Epithelial cell of esophagus (primary cell): ENCODE measurements at regions not wholly inside any gene's neighbourhood (a gene's known extent, or its start where the extent isn't known, plus 50 kb on each side); places are given as distances from the start of the nearest gene placed in this dataset.
"Not testable (repeated sequence)": the region's sequence is repeated elsewhere in the genome, so short reads cannot be mapped to it uniquely, and the experiment has no call there.

ENCODE experiments used
- DNase-seq: peaks from one replicate; pipeline ENCODE4 v3.0.0; 2010; ENCODE audit warnings: low read depth
- H3K4me3 ChIP-seq: 2 replicates; pipeline ENCODE4 v1.5.1; 2011; ENCODE audit warnings: mild to moderate bottlenecking, low read length, control low read depth
- CTCF ChIP-seq: IDR thresholded peaks from 2 replicates; pipeline ENCODE4 v1.5.1; 2011; ENCODE audit warnings: low read depth, mild to moderate bottlenecking, low read length, control low read depth, inconsistent platforms; ENCODE audit not compliant: insufficient read depth; ENCODE audit errors: missing control alignments

- no peak for TF ChIP-seq CTCF
These were observed 254.0 kb upstream of the GAS1 start for GRCh38 chr9:87201351-87201751.

GRCh38 chr9:87206064-87206661 lies 258.9 kb upstream of the GAS1 start:
- H3K4me3 ChIP-seq: no peak overlapping the region
- no peak for TF ChIP-seq CTCF
- DNase-seq: peak; percentile 37

More at GRCh38 chr9:87201351-87201751, 254.0 kb upstream of the GAS1 start:
- H3K4me3 ChIP-seq: no peak overlapping the region
- no peak for DNase-seq

GRCh38 chr9:87210658-87211057 lies 263.4 kb upstream of the GAS1 start:
- H3K4me3 ChIP-seq, DNase-seq: not testable (repeated sequence)

- no peak for DNase-seq
- no peak overlapping the region for H3K4me3 ChIP-seq
- TF ChIP-seq CTCF: no peak
These were observed 264.4 kb upstream of the GAS1 start for GRCh38 chr9:87211669-87212068.

GRCh38 chr9:87212605-87213021 lies 265.3 kb upstream of the GAS1 start:
- DNase-seq: peak; percentile 89
- no peak overlapping the region for H3K4me3 ChIP-seq
- no peak for TF ChIP-seq CTCF

GRCh38 chr9:87213948-87214347 lies 266.6 kb upstream of the GAS1 start:
- no peak overlapping the region for H3K4me3 ChIP-seq
- TF ChIP-seq CTCF: no peak
- peak; percentile 72 for DNase-seq

- H3K4me3 ChIP-seq: no peak overlapping the region
- TF ChIP-seq CTCF: no peak
- no peak for DNase-seq
These were observed 267.7 kb upstream of the GAS1 start for GRCh38 chr9:87214991-87215390.
